Loucy (cell line): ENCODE measurements at regions not wholly inside any gene's neighbourhood (a gene's known extent, or its start where the extent isn't known, plus 50 kb on each side); places are given as distances from the start of the nearest gene placed in this dataset.

ENCODE experiments used
- EZH2phosphoT487 ChIP-seq: fragments of 200-600 bp; IDR thresholded peaks from 2 replicates; pipeline ENCODE4 v1.6.1; 2018; ENCODE audit warnings: antibody characterized with exemption, mild to moderate bottlenecking, moderate library complexity, borderline replicate concordance
- TF ChIP-seq, protein P1 (sequence below): fragments of 200-600 bp; sonication (generic); conservative IDR thresholded peaks from 2 replicates; pipeline ENCODE4 v1.5.1; 2014; ENCODE audit warnings: mild to moderate bottlenecking, antibody characterized with exemption, low read length

DNA sequence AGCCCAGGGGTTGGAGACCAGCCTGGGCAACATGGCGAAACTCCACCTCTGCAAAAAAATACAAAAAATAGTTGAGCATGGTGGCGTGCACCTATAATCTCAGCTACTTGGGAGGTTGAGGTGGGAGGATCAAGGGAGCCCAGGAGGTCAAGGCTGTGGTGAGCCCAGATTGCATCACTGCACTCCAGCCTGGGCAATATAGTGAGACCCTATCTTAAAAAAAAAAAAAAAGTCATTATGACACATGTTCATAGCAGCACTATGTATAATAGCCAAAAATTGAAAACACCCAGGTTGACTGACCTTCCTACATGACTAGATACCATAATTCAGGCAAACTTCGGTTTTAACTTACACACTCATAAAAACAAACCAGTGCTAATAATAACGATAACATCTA, 90.8 kb upstream of the RBPJ start:
- TF ChIP-seq, protein P1, sequence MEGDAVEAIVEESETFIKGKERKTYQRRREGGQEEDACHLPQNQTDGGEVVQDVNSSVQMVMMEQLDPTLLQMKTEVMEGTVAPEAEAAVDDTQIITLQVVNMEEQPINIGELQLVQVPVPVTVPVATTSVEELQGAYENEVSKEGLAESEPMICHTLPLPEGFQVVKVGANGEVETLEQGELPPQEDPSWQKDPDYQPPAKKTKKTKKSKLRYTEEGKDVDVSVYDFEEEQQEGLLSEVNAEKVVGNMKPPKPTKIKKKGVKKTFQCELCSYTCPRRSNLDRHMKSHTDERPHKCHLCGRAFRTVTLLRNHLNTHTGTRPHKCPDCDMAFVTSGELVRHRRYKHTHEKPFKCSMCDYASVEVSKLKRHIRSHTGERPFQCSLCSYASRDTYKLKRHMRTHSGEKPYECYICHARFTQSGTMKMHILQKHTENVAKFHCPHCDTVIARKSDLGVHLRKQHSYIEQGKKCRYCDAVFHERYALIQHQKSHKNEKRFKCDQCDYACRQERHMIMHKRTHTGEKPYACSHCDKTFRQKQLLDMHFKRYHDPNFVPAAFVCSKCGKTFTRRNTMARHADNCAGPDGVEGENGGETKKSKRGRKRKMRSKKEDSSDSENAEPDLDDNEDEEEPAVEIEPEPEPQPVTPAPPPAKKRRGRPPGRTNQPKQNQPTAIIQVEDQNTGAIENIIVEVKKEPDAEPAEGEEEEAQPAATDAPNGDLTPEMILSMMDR: no peak
- no peak for TF ChIP-seq EZH2phosphoT487
